Liver (tissue), 8 donors: ENCODE measurements at regions not wholly inside any gene's neighbourhood (a gene's known extent, or its start where the extent isn't known, plus 50 kb on each side); places are given as distances from the start of the nearest gene placed in this dataset.

Experiments
- DNase-seq: peaks from one replicate; pipeline ENCODE4 v3.0.0-alpha.2; 2017; ENCODE audit warnings: low spot score
- H3K27ac ChIP-seq, 2 donors: one replicate each; pipeline ENCODE4 v1.7.0; 2013; ENCODE audit warnings: inconsistent platforms in 2 of 2, low read length in 2 of 2, control low read depth in 1 of 2, low read depth in 1 of 2, mild to moderate bottlenecking in 1 of 2
- H3K27me3 ChIP-seq, 4 donors: one replicate each; pipeline versions ENCODE4 v1.6.1 to v1.7.0; 2013; ENCODE audit warnings: low read length in 3 of 4, inconsistent platforms in 1 of 4, mild to moderate bottlenecking in 1 of 4, moderate library complexity in 1 of 4; ENCODE audit not compliant: control insufficient read depth in 4 of 4, insufficient read depth in 4 of 4
- H3K36me3 ChIP-seq, 4 donors: one replicate each; pipeline versions ENCODE4 v1.6.1 to v1.7.0; 2013; ENCODE audit warnings: low read length in 3 of 4, mild to moderate bottlenecking in 3 of 4, low read depth in 1 of 4, moderate library complexity in 1 of 4; ENCODE audit not compliant: control insufficient read depth in 4 of 4, insufficient read depth in 3 of 4
- H3K4me1 ChIP-seq, 4 donors: one replicate each; pipeline versions ENCODE4 v1.6.1 to v1.7.0; 2013; ENCODE audit warnings: low read length in 3 of 4, mild to moderate bottlenecking in 3 of 4, moderate library complexity in 1 of 4; ENCODE audit not compliant: control insufficient read depth in 4 of 4, insufficient read depth in 4 of 4
- H3K4me3 ChIP-seq, 3 donors: one replicate each; pipeline versions ENCODE4 v1.6.1 to v1.7.0; 2013; ENCODE audit warnings: low read length in 3 of 3, control low read depth in 1 of 3, low read depth in 1 of 3, mild to moderate bottlenecking in 1 of 3
- H3K9ac ChIP-seq, 2 donors: one replicate each; pipeline ENCODE4 v1.7.0; 2013; ENCODE audit warnings: low read length in 2 of 2, mild to moderate bottlenecking in 2 of 2, moderate library complexity in 2 of 2, control low read depth in 1 of 2, low read depth in 1 of 2
- H3K9me3 ChIP-seq, 4 donors: one replicate each; pipeline versions ENCODE4 v1.6.1 to v1.7.0; 2013; ENCODE audit warnings: low read length in 3 of 4; ENCODE audit not compliant: control insufficient read depth in 4 of 4
- ATF3 ChIP-seq: IDR thresholded peaks from 2 replicates; pipeline ENCODE4 v1.6.1; 2016; ENCODE audit warnings: antibody characterized with exemption
- CTCF ChIP-seq: fragments of 150-350 bp; IDR thresholded peaks from 2 replicates; pipeline ENCODE4 v1.5.1; 2017; ENCODE audit warnings: improper control_type of control experiment, low read depth, low read length; ENCODE audit not compliant: missing input control
- FOXA2 ChIP-seq: IDR thresholded peaks from 2 replicates; pipeline ENCODE4 v1.6.1; 2016; ENCODE audit warnings: antibody characterized with exemption
- GABPA ChIP-seq, 2 donors: IDR thresholded peaks in 1 of 2; conservative IDR thresholded peaks in 1 of 2; 2 replicates each; pipeline ENCODE4 v1.6.1; 2016; ENCODE audit warnings: antibody characterized with exemption in 2 of 2, mild to moderate bottlenecking in 1 of 2, moderate library complexity in 1 of 2
- HNF4A ChIP-seq, 2 donors: conservative IDR thresholded peaks; 2 replicates each; pipeline ENCODE4 v1.6.1; 2016; ENCODE audit warnings: antibody characterized with exemption in 2 of 2, mild to moderate bottlenecking in 2 of 2
- HNF4G ChIP-seq: IDR thresholded peaks from 2 replicates; pipeline ENCODE4 v1.6.1; 2016; ENCODE audit warnings: antibody characterized with exemption
- JUND ChIP-seq, 2 donors: IDR thresholded peaks; 2 replicates each; pipeline ENCODE4 v1.6.1; 2016; ENCODE audit warnings: antibody characterized with exemption in 2 of 2
- MAX ChIP-seq: IDR thresholded peaks from 2 replicates; pipeline ENCODE4 v1.6.1; 2016; ENCODE audit warnings: antibody characterized with exemption
- NR2F2 ChIP-seq: IDR thresholded peaks from 2 replicates; pipeline ENCODE4 v1.6.1; 2016; ENCODE audit warnings: antibody characterized with exemption
- RAD21 ChIP-seq, 2 donors: IDR thresholded peaks; 2 replicates each; pipeline ENCODE4 v1.6.1; 2016; ENCODE audit warnings: antibody characterized with exemption in 2 of 2, mild to moderate bottlenecking in 2 of 2
- SP1 ChIP-seq: IDR thresholded peaks from 2 replicates; pipeline ENCODE4 v1.6.1; 2018; ENCODE audit warnings: antibody characterized with exemption, mild to moderate bottlenecking
- ZBTB33 ChIP-seq: IDR thresholded peaks from 2 replicates; pipeline ENCODE4 v1.6.1; 2016; ENCODE audit warnings: antibody characterized with exemption
- WGBS: extraction: QIAGEN DNeasy Blood & Tissue Kit; methylation state at CpG from one replicate; pipeline ENCODE4 v1.1.7; 2013; 5-methylcytosine and 5-hydroxymethylcytosine counted together
- donor health status: healthy.
- donor health status: healthy.
- donor health status: healthy.
- donor health status: healthy.
- donor health status: healthy.

GRCh38 chr10:130914367-130914766 is 397.2 kb downstream of the TCERG1L start:
- DNase-seq, result no peak
- Histone ChIP-seq H3K9ac (no peak overlapping the region), H3K4me3 (no peak overlapping the region), H3K27ac (no peak overlapping the region), H3K36me3 (no peaks in the 10 kb centered on the region), H3K27me3 (peaks cover 0 to 9% (median 4%) of the 10 kb centered on the region in 4 donors), H3K9me3 (peaks cover 0 to 9% (median 4%) of the 10 kb centered on the region in 4 donors), H3K4me1 (no peaks in the 10 kb centered on the region)
- 67% methylated on average over 4 of the region's 4 CpGs for WGBS
- TF ChIP-seq MAX, result no peak
- TF ChIP-seq ZBTB33, result no peak
- TF ChIP-seq CTCF, result no peak
- TF ChIP-seq FOXA2, result no peak

GRCh38 chr10:130915065-130915464 is 396.5 kb downstream of the TCERG1L start:
- no peak overlapping the region for H3K9ac ChIP-seq
- 67% methylated on average over 6 of the region's 6 CpGs for WGBS
- no peak for TF ChIP-seq HNF4G
- no peak for TF ChIP-seq SP1
- no peak for TF ChIP-seq GABPA (IDR thresholded peaks at IDR 0.05 in 1 of 2, conservative IDR thresholded peaks at IDR 0.05 in 1 of 2)
- TF ChIP-seq ATF3, result no peak
- TF ChIP-seq NR2F2, result no peak
- no peak for TF ChIP-seq RAD21 (IDR thresholded peaks at IDR 0.05)
- no peak for TF ChIP-seq HNF4A (conservative IDR thresholded peaks at IDR 0.05)
- no peak for TF ChIP-seq JUND (IDR thresholded peaks at IDR 0.05)
- no peak for TF ChIP-seq CTCF
- peaks cover 0 to 9% (median 4%) of the 10 kb centered on the region in 4 donors for H3K27me3 ChIP-seq
- no peak for DNase-seq
- no peaks in the 10 kb centered on the region for H3K36me3 ChIP-seq
- H3K4me1 ChIP-seq, result no peaks in the 10 kb centered on the region
- H3K4me3 ChIP-seq, result no peak overlapping the region
- peaks cover 0 to 9% (median 4%) of the 10 kb centered on the region in 4 donors for H3K9me3 ChIP-seq
- no peak overlapping the region for H3K27ac ChIP-seq
